Limb (tissue), 2 donors: ENCODE measurements at regions not wholly inside any gene's neighbourhood (a gene's known extent, or its start where the extent isn't known, plus 50 kb on each side); places are given as distances from the start of the nearest gene placed in this dataset.
A peak's percentile ranks its signal among the peaks of the same experiment; 100 is the strongest.
"Not testable (repeated sequence)": the region's sequence is repeated elsewhere in the genome, so short reads cannot be mapped to it uniquely, and the experiment has no call there.

Experiments
- DNase-seq, 2 donors: peaks; one replicate each; pipeline ENCODE4 v3.0.0-alpha.2; 2016; ENCODE audit errors: extremely low spot score in 2 of 2

DNA sequence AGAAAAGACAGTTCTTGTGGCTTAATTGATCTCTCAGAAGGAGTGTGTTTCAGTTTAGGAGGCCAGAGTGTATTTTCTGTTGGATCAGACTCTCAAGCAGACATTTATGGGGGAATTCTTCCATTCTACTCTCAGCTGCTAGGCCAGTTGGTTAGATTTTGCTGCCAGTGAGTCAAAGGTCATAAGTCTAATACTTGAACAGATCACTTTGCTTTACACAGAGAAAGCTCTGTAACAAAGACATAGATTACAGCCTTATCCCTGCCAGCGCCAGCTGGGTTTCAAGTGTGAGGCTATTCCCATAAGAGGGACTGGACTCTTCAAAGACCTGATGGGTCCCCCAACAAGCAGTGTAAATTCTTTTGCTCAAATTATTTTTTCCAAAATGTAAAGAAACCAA, 145.6 kb upstream of the SEMA3C start:
- peak in 1 of 2 donors; percentile 52 for DNase-seq

DNA sequence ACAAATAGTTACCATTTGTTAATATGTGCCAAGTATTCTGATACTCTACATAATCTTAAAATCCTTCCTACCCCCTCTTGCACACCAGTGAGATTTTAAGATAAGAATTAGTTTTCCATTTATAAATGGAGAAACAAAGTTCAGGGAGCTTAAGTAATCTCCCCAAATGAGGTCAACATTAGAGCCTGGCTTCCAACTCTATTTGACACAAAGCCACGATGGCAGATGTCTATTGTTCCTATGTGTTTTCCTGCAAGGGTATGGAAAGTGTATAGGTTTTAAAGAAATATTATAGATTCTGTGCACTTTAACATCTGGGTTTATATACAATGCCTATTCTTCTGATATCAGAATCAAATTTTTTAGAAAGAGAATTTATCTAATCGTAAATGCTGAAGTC, 143.9 kb upstream of the SEMA3C start:
- DNase-seq: no peak

DNA sequence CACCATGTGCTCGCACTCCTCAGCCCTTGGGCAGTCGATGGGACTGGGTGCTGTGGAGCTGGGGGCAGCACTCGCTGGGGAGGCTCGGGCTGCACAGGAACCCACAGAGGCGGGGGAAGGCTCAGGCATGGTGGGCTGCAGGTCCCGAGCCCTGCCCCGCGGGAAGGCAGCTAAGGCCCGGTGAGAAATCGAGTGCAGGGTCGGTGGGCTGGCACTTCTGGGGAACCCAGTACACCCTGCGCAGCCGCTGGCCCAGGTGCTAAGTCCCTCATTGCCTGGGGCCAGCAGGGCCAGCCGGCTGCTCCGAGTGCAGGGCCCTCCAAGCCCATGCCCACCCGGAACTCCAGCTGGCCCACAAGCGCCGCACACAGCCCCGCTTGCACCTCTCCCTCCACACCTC, 138.6 kb upstream of the SEMA3C start:
- DNase-seq: not testable (repeated sequence)

DNA sequence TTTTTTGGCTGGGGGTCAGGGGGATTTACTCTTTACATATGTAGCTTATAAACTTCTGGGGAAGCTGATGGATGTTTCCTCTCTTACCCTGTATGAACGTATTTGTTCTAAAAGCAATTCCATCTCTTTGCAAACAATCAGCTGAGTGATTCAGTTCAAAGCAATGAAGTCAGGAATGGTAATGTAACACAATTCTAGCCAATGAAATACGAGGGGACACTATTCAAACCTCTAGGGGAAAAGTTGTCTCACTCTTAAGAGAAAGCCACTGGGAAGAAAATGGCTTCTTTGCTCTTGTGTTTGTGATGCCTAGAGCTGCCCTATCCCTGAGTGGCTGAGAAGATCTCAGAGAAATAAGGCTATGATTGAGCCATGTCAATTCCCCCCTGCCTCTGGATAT, 134.8 kb upstream of the SEMA3C start:
- no peak for DNase-seq

DNA sequence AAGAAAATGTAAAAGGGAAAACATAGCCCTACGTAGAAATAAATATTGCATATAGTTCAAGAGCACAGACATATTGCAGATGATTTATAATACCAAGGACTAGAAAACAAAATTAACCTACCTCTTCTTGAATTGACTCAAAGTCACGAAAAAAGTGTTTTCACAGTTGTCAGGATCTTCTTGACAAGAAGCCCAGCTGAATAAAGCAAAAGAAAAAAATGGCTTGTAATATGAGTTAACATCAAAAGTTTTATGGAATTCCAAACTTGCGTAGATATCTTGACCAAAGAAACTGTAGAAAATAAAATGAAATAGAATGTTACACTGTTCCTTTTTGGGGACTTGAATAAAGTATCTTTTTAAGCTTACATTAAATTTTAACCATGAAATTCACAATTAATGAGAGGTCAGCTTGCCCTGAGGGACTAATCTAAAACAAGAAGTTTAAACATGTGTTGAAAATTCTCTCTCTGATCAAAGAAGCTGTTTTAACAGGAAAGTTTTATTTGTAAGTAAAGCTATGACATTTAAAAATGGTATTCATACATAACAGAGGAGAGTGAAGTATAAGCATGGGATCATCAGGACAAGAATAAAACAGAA, 133.1 kb upstream of the SEMA3C start:
- no peak for DNase-seq

DNA sequence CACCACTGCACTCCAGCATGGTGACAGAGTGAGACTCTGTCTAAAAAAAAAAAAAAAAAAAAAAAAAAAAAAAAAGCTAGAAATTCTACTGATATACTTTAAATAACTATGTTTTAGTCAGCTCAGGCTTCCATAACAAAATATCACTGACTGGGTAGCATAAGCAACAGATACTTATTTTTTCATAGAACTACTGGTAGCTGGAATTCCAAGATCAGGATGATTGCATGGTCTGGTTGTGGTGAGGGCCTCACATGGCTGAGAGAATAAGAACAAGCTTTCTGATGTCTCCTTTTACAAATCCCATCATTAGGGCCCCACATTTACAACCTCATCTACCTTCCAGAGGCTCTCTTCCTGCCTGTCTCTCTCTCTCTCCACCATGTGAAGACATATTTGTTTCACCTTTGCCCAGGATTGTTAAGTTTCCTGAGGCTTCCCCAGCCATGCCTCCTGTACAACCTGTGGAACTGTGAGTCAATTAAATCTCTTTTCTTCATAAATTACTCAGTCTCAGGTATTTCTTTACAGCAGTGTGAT, 126.7 kb upstream of the SEMA3C start:
- no peak for DNase-seq

DNA sequence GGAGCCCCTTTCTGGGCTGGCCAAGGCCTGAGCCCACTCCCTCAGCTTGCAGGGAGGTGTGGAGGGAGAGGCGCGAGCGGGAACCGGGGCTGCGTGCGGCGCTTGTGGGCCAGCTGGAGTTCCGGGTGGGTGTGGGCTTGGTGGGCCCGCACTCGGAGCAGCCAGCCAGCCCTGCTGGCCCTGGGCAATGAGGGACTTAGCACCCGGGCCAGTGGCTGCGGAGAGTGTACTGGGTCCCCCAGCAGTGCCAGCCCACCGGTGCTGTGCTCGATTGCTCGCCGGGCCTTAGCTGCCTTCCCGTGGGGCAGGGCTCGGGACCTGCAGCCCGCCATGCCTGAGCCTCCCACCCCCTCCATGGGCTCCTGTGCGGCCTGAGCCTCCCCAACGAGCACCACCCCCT, 123.8 kb upstream of the SEMA3C start:
- DNase-seq: not testable (repeated sequence)

DNA sequence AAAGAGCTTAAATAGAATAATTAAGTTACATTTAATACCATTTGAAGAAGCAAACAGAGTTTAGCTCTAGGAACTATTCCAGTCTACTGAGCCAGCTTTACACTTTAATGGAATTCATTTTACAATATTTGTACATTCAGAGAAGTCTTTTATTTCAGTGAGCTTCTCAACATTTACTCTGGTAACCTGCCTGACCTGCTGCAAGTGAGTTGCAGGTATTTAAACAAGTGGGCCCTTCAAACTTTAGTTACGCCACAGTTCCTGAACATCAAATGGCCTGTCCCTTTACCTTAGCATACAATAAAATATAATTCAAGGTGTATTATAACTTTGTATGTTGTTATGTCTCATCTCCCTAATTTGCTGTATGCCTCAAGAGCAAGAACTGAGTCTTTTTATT, 121.6 kb upstream of the SEMA3C start:
- DNase-seq: no peak

DNA sequence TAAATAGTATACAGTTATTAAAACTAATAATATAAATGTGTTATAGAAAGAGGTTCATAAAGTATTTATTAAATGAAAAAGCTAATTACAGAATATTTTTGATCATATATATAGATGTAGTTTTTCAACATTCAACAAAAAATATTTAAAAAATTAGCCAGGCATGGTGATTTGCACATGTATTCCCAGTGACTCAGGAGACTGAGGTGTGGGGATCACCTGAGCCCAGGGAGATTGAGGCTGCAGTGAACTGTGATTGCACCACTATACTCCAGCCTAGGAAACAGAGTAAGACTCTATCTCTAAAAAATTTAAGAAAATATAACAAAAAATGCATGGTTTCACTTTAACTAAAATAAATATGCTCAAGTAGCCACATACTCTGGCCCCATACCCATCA, 118.0 kb upstream of the SEMA3C start:
- DNase-seq: no peak

DNA sequence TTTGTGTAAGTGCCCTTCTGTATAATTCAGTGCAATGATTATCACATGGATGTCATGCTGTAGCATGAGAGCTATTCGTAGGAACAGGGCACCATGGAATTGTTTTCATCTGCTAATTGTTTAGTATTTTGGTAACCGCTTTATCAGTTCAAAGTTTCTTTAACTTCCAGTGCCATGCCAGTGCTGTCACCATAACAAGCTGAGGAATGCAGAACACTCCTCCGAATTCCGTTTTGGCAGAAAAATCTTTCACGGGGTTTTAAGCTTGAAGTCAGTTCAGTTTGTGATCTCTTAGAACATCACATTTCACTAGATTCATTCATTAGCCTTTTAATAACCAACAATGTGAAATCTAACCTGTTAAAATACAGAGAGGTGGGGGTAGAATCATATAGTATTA, 117.2 kb upstream of the SEMA3C start:
- no peak for DNase-seq

DNA sequence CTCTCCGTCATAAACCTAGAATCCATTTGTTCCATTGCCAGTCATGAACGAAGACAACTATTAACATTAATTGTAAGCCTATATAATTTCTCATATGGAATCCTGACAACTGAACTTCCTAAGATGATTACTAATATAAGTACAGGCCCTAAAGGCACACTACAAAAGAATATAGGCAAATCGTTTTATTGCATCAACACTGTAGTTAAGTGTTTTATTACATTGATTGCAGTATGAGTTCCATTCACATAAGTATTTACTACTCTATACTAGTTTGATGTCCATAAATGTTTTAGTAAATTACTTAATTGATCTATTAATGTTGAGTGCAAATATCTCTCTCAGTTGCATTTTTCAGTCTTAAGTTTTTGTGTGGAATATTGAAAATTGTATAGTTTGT, 113.1 kb upstream of the SEMA3C start:
- no peak for DNase-seq

DNA sequence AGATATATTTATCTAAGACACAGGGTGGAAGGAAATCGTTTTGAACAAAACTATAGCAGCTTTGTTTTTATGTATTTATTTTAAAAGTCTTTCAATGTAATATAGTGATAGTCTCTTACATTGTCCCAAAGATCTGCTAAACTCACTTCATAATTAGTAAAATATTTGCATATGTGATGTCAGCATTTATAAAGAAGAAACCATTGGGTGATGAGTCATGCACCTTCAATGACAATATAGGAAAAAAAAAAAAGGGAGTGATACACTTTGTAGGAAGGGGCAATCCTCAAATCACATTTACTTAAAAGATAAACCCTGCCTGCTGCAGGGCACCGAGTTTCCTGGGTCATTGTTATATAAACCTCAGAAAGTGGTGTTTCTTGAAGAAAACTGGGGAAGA, 112.4 kb upstream of the SEMA3C start:
- no peak for DNase-seq

DNA sequence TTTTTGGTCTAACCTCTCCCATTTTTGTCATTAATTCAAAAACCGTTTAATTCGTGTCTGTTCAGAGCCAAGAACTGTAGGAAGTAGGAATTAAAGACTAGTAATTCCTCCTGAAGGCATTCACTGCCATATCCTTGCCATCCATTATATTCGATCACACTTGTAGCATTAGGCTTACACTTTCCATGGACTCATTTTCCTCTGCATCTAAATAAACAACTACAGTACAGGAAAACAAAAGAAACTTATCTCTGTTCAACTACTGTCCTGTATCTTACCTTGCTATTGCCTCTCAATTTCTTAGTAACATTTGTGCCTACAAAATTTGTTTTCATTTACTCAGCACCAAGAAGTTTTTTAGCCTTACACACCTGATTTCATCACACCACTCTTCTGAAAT, 111.6 kb upstream of the SEMA3C start:
- no peak for DNase-seq

DNA sequence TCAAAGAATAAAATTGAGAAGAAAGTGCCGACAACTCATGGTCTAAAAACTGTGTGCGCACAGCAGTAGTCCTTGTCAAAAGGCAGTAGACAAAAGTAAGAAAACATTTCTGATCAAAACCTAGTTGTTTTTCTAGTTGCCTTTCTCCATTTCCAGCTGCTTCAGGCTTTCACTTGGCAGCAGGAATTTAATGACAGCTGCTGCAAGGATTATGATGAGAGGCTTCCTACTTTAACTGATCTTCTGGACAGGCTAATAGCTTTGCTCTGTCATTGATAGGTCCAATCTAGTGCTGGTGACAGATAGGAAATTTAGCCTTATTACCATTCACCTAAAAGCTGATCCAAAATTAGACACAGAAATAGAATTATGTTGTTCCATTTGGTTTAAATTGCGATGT, 110.7 kb upstream of the SEMA3C start:
- DNase-seq: peak in 1 of 2 donors; percentile 51

DNA sequence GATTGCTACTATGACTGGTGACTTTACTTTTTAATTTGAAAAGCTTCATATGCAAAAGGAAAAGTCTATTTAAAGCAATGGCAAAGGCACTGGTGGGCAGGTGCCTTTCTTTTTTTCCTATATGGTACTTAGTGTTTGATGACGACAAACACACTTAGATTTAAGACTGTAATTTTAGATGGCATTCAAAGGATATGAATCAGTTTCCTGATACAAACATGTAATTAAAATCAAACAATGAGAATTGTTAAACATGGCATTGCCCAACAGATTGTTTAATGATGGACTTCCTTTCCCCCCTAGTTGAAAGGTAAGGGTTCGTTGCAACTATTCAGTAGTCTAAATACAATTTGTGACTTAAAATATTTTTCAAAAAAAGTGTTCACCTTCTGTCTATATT, 106.5 kb upstream of the SEMA3C start:
- DNase-seq: no peak

DNA sequence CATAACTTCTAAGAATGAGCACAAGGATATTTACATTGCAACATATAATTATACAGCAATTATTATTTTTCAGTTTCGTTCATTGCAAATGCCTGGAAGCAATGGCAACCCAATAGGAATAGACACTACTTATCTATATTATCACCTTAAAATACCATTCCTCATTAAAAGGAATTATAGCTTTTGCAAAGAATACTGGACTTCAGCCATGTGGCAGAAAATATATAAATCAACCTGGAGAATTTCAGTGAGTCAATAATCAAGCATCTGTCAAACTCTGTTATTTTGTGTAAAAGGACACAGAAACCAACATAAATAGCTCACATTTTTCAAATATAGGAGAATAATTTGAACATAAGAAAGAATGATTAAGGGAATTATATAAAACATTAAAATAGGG, 96.1 kb upstream of the SEMA3C start:
- no peak for DNase-seq

DNA sequence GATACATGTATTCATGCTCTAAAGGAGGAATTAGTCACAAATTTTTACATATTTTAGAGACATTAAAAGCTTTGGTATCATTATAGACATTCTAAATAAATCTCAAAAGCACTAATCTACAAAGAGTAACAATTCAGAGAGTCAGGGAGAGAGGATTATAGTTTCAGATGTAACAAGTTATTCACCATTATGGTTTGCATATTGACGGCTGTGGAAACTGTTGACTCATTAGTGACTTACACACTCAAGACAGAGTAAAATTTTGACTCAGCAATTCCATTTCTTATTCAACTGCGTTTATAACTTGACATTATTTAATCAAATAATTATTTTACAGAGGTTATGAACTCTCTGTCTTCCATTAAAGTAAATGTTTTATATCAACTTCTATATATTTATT, 95.4 kb upstream of the SEMA3C start:
- DNase-seq: no peak

DNA sequence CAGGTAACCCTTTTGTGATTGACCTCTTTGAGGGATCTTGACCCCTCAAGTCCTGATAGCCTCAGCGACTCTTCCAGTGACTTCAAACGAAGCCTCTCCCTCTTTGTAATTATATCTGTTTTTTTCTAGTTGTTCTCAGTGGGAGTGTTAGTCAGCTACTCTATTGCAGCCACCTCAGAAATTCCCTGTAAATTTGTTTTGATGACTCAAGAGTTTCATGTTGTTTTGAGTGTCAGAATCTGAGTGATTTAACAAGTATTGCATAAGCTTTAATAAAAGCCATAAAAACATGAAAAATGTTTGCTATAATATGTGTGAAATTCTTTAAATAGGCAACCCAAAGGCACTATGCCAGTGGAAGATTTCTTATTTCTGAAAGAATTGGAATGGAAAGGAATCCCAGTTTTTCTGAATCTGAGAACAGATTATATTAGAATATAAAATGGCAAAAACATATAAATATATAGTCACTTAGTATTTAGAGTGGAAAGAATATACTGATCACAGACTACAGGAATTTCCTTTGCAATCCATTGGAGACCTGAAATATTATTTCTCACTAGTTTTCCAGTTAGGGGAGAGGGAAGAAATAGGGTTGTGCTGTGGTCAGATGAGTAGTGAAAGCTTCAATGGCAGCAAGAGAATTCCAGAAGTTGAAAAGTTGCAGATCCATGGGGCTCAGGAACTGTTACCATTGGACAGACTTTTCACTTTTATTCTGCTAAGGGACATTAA, 94.4 kb upstream of the SEMA3C start:
- no peak for DNase-seq

DNA sequence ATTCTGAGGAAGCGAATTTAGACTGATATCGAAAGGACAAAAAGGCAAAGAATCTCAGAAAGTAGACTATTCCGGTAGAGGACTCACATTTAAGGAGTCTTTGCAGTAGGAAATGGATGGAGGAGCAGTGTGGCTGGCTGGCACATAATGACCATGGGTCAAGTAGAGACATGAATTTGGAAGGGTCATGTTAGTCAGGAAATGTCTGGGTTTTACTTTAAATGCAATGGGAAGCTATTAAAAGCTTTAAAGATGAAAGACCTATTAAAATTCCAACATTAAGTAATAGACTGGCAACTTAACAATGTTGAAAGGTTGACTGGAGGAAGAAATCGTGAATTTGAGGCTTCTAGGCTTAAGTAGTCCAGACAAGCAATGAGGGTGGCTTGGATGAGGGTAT, 90.0 kb upstream of the SEMA3C start:
- DNase-seq: no peak

DNA sequence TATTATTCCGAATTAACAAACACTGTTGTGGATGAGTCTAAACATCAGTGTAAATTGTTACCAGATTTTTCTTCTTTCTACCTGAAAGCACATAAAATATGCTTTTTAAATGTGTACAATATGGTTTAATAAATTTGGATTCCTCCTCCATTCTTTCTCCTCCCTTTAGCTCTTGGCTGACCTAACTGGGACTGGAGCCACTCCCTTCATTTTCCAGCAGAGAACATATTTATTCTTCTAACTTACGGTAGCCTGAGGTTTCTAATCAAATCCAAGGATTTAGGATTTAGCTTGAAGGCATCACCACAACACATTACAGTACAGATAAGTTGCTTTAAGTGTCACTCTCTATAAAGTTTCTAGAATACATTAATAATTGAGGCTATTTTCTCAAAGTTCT, 88.2 kb upstream of the SEMA3C start:
- DNase-seq: peak in 1 of 2 donors; percentile 51

DNA sequence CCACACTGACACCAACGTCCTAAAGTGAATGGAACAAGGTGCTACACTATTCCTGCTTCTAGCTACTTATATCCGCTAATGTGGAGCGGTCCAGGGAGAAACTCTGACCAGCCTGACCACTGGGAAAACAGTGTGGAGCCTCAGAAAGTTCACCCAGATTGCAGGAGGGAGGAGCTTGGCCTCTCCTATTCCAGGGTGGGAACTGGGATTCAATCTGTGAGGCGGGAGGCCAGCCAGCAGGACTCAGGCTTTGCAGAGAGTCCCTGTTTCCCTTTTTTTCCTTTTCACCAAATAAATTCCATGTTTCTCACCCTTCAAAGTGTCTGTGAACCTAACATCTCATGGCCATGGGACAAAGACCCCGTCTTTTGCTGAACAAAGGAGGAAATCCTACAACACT, 86.4 kb upstream of the SEMA3C start:
- no peak for DNase-seq

DNA sequence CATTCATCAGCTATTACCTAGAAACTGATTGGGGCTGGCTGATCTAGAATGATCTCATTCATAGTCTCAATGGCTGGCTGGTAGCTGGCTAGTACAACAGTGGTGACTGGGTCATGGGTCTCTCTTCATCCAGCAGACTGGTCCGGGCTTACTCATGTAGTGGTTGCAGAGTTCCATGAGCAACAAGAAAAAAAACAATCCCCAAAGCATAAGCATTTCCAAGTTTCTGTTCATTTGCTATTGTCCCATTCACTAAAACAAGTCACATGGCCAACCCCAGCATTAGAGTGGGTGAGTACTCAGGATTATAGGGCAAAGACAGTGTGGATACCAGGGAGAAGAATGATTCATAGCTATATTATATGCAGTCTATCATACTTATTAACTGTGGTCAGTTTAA, 85.2 kb upstream of the SEMA3C start:
- DNase-seq: no peak

DNA sequence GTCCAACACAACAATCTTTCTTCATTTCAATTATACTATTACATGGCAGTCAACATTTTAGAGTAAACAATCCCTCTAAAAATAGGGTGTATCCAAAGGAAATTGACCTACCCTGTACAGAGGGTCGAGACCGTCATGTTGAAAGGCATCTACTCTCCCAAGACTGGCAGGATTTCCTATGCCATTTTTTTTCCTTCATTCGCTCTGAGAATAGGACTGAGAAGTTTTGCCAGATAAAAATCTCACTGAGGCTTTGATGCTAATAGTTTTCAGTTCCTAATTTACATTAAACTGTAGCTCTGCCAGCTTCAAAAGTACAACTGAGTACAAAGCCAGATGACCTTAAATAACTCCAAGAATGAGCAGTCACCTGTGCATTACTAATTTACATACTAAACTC, 84.5 kb upstream of the SEMA3C start:
- DNase-seq: no peak
